IMR-90 (cell line): ENCODE measurements at regions not wholly inside any gene's neighbourhood (a gene's known extent, or its start where the extent isn't known, plus 50 kb on each side); places are given as distances from the start of the nearest gene placed in this dataset.

Source experiments
- ATAC-seq: fragments of 200-7000 bp; cut with Tn5 transposase; 2 replicates; pipeline ENCODE4 v1.9.1; 2020; ENCODE audit warnings: low read depth, mild to moderate bottlenecking, moderate library complexity
- BruUV-seq: library from RNA; stranded (reverse); fragments of 400-500 nt; replicated peaks from 2 replicates; lab custom pipeline; 2021; lab: Mats Ljungman, UMichigan
- CTCF ChIA-PET: fragments of 300-600 bp; formaldehyde crosslinking; extraction: SDS; loops from one replicate; lab custom pipeline; 2021; ENCODE audit warnings: antibody characterized with exemption; lab: Yijun Ruan, JAX
- POLR2A ChIA-PET: fragments of 300-600 bp; sonication (Branson Sonifier 250); formaldehyde crosslinking; loops from one replicate; lab custom pipeline; 2022; ENCODE audit warnings: antibody characterized with exemption; ENCODE audit not compliant: unreplicated experiment; lab: Charles Lee
- DNase-seq: peaks from one replicate; pipeline ENCODE4 v3.0.0; 2013
- H2AFZ ChIP-seq: replicated peaks from 2 replicates; pipeline ENCODE3; 2013; ENCODE audit warnings: low read length, mild to moderate bottlenecking; ENCODE audit not compliant: poor library complexity
- H2AK5ac ChIP-seq: 2 replicates; pipeline ENCODE4 v1.6.1; 2013; ENCODE audit warnings: low read depth, low read length, inconsistent platforms
- H2AK9ac ChIP-seq: replicated peaks from 2 replicates; pipeline ENCODE3; 2013; ENCODE audit warnings: mild to moderate bottlenecking, low read depth, low read length, moderate library complexity; ENCODE audit not compliant: poor library complexity
- H2BK120ac ChIP-seq: 2 replicates; pipeline ENCODE4 v1.6.1; 2013; ENCODE audit warnings: low read depth, low read length, inconsistent platforms
- H2BK15ac ChIP-seq: 3 replicates; pipeline ENCODE4 v1.6.1; 2013; ENCODE audit warnings: low read depth, low read length, inconsistent platforms
- H2BK20ac ChIP-seq: 2 replicates; pipeline ENCODE4 v1.6.1; 2013; ENCODE audit warnings: low read depth, mild to moderate bottlenecking, inconsistent platforms, low read length, moderate library complexity
- H2BK5ac ChIP-seq: 2 replicates; pipeline ENCODE4 v1.6.1; 2013; ENCODE audit warnings: mild to moderate bottlenecking, low read depth, low read length, inconsistent platforms; ENCODE audit not compliant: poor library complexity, severe bottlenecking
- H3K14ac ChIP-seq: replicated peaks from 2 replicates; pipeline ENCODE4 v1.6.1; 2013; ENCODE audit warnings: low read depth, low read length, inconsistent platforms
- H3K18ac ChIP-seq: 2 replicates; pipeline ENCODE4 v1.6.1; 2013; ENCODE audit warnings: low read depth, low read length, control low read depth
- H3K23ac ChIP-seq: 2 replicates; pipeline ENCODE4 v1.6.1; 2013; ENCODE audit warnings: low read depth, low read length, inconsistent platforms
- H3K27ac ChIP-seq: 2 replicates; pipeline ENCODE4 v1.5.1; 2013; ENCODE audit warnings: mild to moderate bottlenecking, control low read depth, low read length; ENCODE audit not compliant: insufficient read depth
- H3K27me3 ChIP-seq: 2 replicates; pipeline ENCODE4 v1.6.1; 2013; ENCODE audit warnings: low read length; ENCODE audit not compliant: control insufficient read depth, insufficient read depth
- H3K36me3 ChIP-seq: 2 replicates; pipeline ENCODE4 v1.6.1; 2013; ENCODE audit warnings: low read length, mixed read lengths; ENCODE audit not compliant: control insufficient read depth, insufficient read depth
- H3K4ac ChIP-seq: 2 replicates; pipeline ENCODE4 v1.6.1; 2013; ENCODE audit warnings: low read depth, low read length, inconsistent platforms
- H3K4me1 ChIP-seq: 2 replicates; pipeline ENCODE4 v1.6.1; 2013; ENCODE audit warnings: low read length, mixed read lengths; ENCODE audit not compliant: control insufficient read depth, insufficient read depth
- H3K4me2 ChIP-seq: 2 replicates; pipeline ENCODE4 v1.6.1; 2013; ENCODE audit warnings: low read depth, mild to moderate bottlenecking, control low read depth, low read length, moderate library complexity
- H3K4me3 ChIP-seq: 2 replicates; pipeline ENCODE4 v1.5.1; 2013; ENCODE audit warnings: low read depth, mild to moderate bottlenecking, control low read depth, low read length, moderate library complexity; ENCODE audit not compliant: insufficient read depth
- H3K56ac ChIP-seq: 2 replicates; pipeline ENCODE4 v1.6.1; 2013; ENCODE audit warnings: low read length, inconsistent platforms; ENCODE audit not compliant: insufficient read depth; ENCODE audit errors: extremely low read depth
- H3K79me1 ChIP-seq, 2 experiments: 2 replicates each; pipeline ENCODE4 v1.6.1; 2013; ENCODE audit warnings: low read length in 2 of 2, inconsistent platforms in 1 of 2, low read depth in 1 of 2
- H3K9ac ChIP-seq: 2 replicates; pipeline ENCODE4 v1.6.1; 2013; ENCODE audit warnings: low read depth, low read length, control low read depth
- H3K9me1 ChIP-seq: 2 replicates; pipeline ENCODE4 v1.6.1; 2013; ENCODE audit warnings: low read length, inconsistent platforms; ENCODE audit not compliant: insufficient read depth
- H3K9me3 ChIP-seq: 2 replicates; pipeline ENCODE4 v1.6.1; 2013; ENCODE audit warnings: low read length; ENCODE audit not compliant: control insufficient read depth, insufficient read depth
- H4K20me1 ChIP-seq: 2 replicates; pipeline ENCODE4 v1.6.1; 2013; ENCODE audit warnings: low read length, inconsistent platforms; ENCODE audit not compliant: insufficient read depth
- H4K5ac ChIP-seq: 2 replicates; pipeline ENCODE4 v1.6.1; 2013; ENCODE audit warnings: mild to moderate bottlenecking, low read depth, low read length, control low read depth
- H4K8ac ChIP-seq, 2 experiments: 2 replicates each; pipeline ENCODE4 v1.6.1; 2013; ENCODE audit warnings: low read depth in 2 of 2, low read length in 2 of 2, control low read depth in 1 of 2, inconsistent platforms in 1 of 2
- H4K91ac ChIP-seq: 2 replicates; pipeline ENCODE4 v1.6.1; 2013; ENCODE audit warnings: low read depth, low read length, inconsistent platforms; ENCODE audit not compliant: insufficient read depth
- CHD1 ChIP-seq: IDR thresholded peaks from 2 replicates; pipeline ENCODE4 v1.6.1; 2012; ENCODE audit warnings: low read depth, low read length, improper control_type of control experiment
- whole genome bisulfite sequencing, 2 experiments: methylation state at CpG; one replicate each; pipeline versions ENCODE4 v1.1.5 to v1.1.7; 2013; ENCODE audit warnings: missing lambda C conversion rate in 2 of 2; ENCODE audit not compliant: insufficient read length in 1 of 2; ENCODE audit errors: extremely low coverage in 2 of 2; 5-methylcytosine and 5-hydroxymethylcytosine counted together
- dilution Hi-C: fragments of 300-500 bp; cut with HindIII; formaldehyde crosslinking; loops from one replicate; pipeline ENCODE4 v1.14.3; 2018; ENCODE audit warnings: low sequenced_read_pairs; ENCODE audit not compliant: unreplicated experiment
- in situ Hi-C: fragments of 300-500 bp; cut with MboI; formaldehyde crosslinking; loops from 3 replicates; pipeline ENCODE4 v1.14.3; 2019; ENCODE audit warnings: low sequenced_read_pairs, inconsistent platforms, mixed read lengths
- intact Hi-C: fragments of 100-400 bp; cut with micrococcal nuclease; formaldehyde crosslinking; loops from 2 replicates; pipeline ENCODE4 v1.10.0; 2022
- TF ChIP-seq, protein P1 (sequence below): conservative IDR thresholded peaks from 2 replicates; pipeline ENCODE4 v1.5.1; 2012; ENCODE audit warnings: mild to moderate bottlenecking, low read depth, low read length, improper control_type of control experiment

DNA sequence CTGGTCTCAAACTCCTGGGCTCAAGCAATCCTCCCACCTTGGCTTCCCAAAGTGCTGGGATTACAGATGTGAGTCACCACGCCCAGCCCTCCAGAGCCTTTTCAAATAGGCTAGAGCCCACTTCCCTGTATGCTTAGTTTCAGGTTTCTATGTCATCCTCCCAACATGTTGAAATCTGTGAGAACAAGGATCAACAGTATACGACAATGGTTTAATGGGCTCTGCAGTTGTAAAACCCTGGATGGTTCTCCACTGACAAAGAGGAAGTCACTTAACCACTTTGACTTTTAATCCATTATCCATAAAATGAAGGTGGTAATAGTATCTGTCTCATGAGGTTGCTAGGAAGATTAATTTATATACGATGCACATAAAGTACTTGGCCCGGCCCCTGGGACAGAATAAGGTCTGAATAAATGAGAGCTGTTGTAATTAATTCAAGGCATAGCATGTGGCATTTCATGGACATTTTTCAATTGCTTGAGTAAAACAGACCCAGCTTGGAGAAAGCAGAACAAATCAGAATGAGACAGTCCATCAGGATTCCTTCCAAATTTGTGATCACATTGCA lies 113.9 kb upstream of the ZNF648 start:
- Histone ChIP-seq H2AK9ac (no peak overlapping the region), H3K56ac (no peak overlapping the region), H2AK5ac (no peak overlapping the region), H3K9ac (no peak overlapping the region), H3K4me1 (no peaks in the 10 kb centered on the region), H2BK20ac (no peak overlapping the region), H4K8ac (no peak overlapping the region), H3K9me1 (no peaks in the 10 kb centered on the region), H3K18ac (no peak overlapping the region), H3K79me1 (no peaks in the 10 kb centered on the region), H3K4me3 (no peak overlapping the region), H3K14ac (no peak overlapping the region), H3K27ac (no peak overlapping the region), H4K5ac (no peak overlapping the region), H4K91ac (no peak overlapping the region), H3K36me3 (no peaks in the 10 kb centered on the region), H2BK15ac (no peak overlapping the region), H3K4me2 (no peak overlapping the region), H3K23ac (no peak overlapping the region), H3K4ac (no peak overlapping the region), H2BK120ac (no peak overlapping the region), H2BK5ac (no peak overlapping the region), H3K9me3 (no peaks in the 10 kb centered on the region), H3K27me3 (no peaks in the 10 kb centered on the region), H4K20me1 (no peaks in the 10 kb centered on the region), H2AFZ (no peak overlapping the region)
- intact Hi-C loops, result no loop called here
- BruUV-seq, result no TSS peak
- DNase-seq (no peak), ATAC-seq (no peak)
- WGBS, 2 experiments, result 83% methylated on average over 2 of the region's 4 CpGs; no CpG with 5 or more reads in 1 of the 2 experiments
- dilution Hi-C loops, result no loop called here
- in situ Hi-C loops, result no loop called here
- TF ChIP-seq, protein P1, sequence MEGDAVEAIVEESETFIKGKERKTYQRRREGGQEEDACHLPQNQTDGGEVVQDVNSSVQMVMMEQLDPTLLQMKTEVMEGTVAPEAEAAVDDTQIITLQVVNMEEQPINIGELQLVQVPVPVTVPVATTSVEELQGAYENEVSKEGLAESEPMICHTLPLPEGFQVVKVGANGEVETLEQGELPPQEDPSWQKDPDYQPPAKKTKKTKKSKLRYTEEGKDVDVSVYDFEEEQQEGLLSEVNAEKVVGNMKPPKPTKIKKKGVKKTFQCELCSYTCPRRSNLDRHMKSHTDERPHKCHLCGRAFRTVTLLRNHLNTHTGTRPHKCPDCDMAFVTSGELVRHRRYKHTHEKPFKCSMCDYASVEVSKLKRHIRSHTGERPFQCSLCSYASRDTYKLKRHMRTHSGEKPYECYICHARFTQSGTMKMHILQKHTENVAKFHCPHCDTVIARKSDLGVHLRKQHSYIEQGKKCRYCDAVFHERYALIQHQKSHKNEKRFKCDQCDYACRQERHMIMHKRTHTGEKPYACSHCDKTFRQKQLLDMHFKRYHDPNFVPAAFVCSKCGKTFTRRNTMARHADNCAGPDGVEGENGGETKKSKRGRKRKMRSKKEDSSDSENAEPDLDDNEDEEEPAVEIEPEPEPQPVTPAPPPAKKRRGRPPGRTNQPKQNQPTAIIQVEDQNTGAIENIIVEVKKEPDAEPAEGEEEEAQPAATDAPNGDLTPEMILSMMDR, result no peak
- no peak for TF ChIP-seq CHD1
- CTCF ChIA-PET, result no interaction called here
- POLR2A ChIA-PET, result no interaction called here
